Endothelial cell of umbilical vein (primary cell): ENCODE measurements at regions not wholly inside any gene's neighbourhood (a gene's known extent, or its start where the extent isn't known, plus 50 kb on each side); places are given as distances from the start of the nearest gene placed in this dataset.

Experiments used
- BruUV-seq: library from RNA; stranded (reverse); fragments of 400-500 nt; replicated peaks from 2 replicates; lab custom pipeline; 2021; lab: Mats Ljungman, UMichigan
- CTCF ChIA-PET: fragments of 300-600, 350-600 bp; sonication (Branson Sonifier 250); formaldehyde crosslinking; loops from one replicate; lab custom pipeline; 2021; ENCODE audit warnings: antibody characterized with exemption, inconsistent platforms; lab: Charles Lee
- POLR2A ChIA-PET: fragments of 300-600, 350-600 bp; sonication (Branson Sonifier 250); formaldehyde crosslinking; loops from one replicate; lab custom pipeline; 2021; ENCODE audit warnings: antibody characterized with exemption, inconsistent platforms; lab: Charles Lee
- DNase-seq: peaks from one replicate; pipeline ENCODE4 v3.0.0-alpha.2; 2011; ENCODE audit warnings: low read depth, low spot score
- FAIRE-seq: peaks from 2 replicates; lab custom pipeline; 2011; peaks lifted over from hg19 to GRCh38; lab: Jason Lieb, UNC
- H2AFZ ChIP-seq: 2 replicates; pipeline ENCODE4 v1.6.0; 2012; ENCODE audit warnings: low read depth, low read length, control low read depth, inconsistent platforms
- H3K27ac ChIP-seq: 2 replicates; pipeline ENCODE4 v1.5.1; 2011; ENCODE audit warnings: low read depth, mild to moderate bottlenecking, control low read depth, low read length, moderate library complexity; ENCODE audit not compliant: insufficient read depth
- H3K27me3 ChIP-seq, 2 experiments: 2 replicates each; pipeline versions ENCODE4 v1.6.0 to v1.6.1; 2011; ENCODE audit warnings: low read length in 2 of 2, mixed read lengths in 1 of 2; ENCODE audit not compliant: control insufficient read depth in 2 of 2, insufficient read depth in 2 of 2
- H3K36me3 ChIP-seq, 2 experiments: 2 replicates in 1 of 2; 3 replicates in 1 of 2; pipeline ENCODE4 v1.5.1; 2011; ENCODE audit warnings: low read length in 2 of 2, mild to moderate bottlenecking in 1 of 2, moderate library complexity in 1 of 2; ENCODE audit not compliant: control insufficient read depth in 2 of 2, insufficient read depth in 2 of 2; ENCODE audit errors: extremely low read depth in 1 of 2
- H3K4me1 ChIP-seq: 3 replicates; pipeline ENCODE4 v1.5.1; 2011; ENCODE audit warnings: mild to moderate bottlenecking, low read length; ENCODE audit not compliant: control insufficient read depth, insufficient read depth; ENCODE audit errors: extremely low read depth
- H3K4me2 ChIP-seq: 2 replicates; pipeline ENCODE4 v1.6.1; 2011; ENCODE audit warnings: low read length, control low read depth, mixed read lengths; ENCODE audit not compliant: insufficient read depth
- H3K4me3 ChIP-seq, 3 experiments: fragments of 200-600 bp in 1 of 3; sonication (generic), shearing (Covaris generic) in 1 of 3; replicated peaks in 1 of 3; 2 replicates each; pipeline ENCODE4 v1.5.1; 2011 to 2016; ENCODE audit warnings: control low read depth in 3 of 3, low read length in 3 of 3, mild to moderate bottlenecking in 2 of 3, inconsistent platforms in 1 of 3, low read depth in 1 of 3, moderate library complexity in 1 of 3; ENCODE audit not compliant: insufficient read depth in 1 of 3
- H3K79me2 ChIP-seq: 2 replicates; pipeline ENCODE4 v1.6.0; 2012; ENCODE audit warnings: low read length, inconsistent platforms; ENCODE audit not compliant: control insufficient read depth, insufficient read depth
- H3K9ac ChIP-seq: replicated peaks from 2 replicates; pipeline ENCODE3; 2011; ENCODE audit warnings: low read length, control low read depth; ENCODE audit not compliant: insufficient read depth; ENCODE audit errors: extremely low read depth
- H3K9me1 ChIP-seq: replicated peaks from 3 replicates; pipeline ENCODE4 v1.6.0; 2011; ENCODE audit warnings: mild to moderate bottlenecking, low read length; ENCODE audit not compliant: control insufficient read depth, insufficient read depth; ENCODE audit errors: extremely low read depth
- H3K9me3 ChIP-seq: replicated peaks from 2 replicates; pipeline ENCODE4 v1.5.1; 2012; ENCODE audit warnings: low read length, inconsistent platforms; ENCODE audit not compliant: control insufficient read depth, insufficient read depth
- H4K20me1 ChIP-seq: replicated peaks from 2 replicates; pipeline ENCODE3; 2011; ENCODE audit warnings: mild to moderate bottlenecking, low read length; ENCODE audit not compliant: control insufficient read depth, insufficient read depth; ENCODE audit errors: extremely low read depth
- CTCF ChIP-seq, 2 donors: IDR thresholded peaks; 1 replicate in 1 of 2; 2 replicates in 1 of 2; pipeline ENCODE4 v1.5.1; 2011; ENCODE audit warnings: low read length in 2 of 2, mild to moderate bottlenecking in 2 of 2, moderate library complexity in 2 of 2, control low read depth in 1 of 2, inconsistent platforms in 1 of 2, low read depth in 1 of 2; ENCODE audit not compliant: insufficient read depth in 1 of 2; ENCODE audit errors: extremely low read depth in 1 of 2
- EZH2 ChIP-seq: IDR thresholded peaks from 2 replicates; pipeline ENCODE4 v1.6.1; 2012; ENCODE audit warnings: borderline replicate concordance, low read depth, mild to moderate bottlenecking, moderate library complexity, low read length, inconsistent platforms; ENCODE audit not compliant: severe bottlenecking
- FOS ChIP-seq: IDR thresholded peaks from 2 replicates; pipeline ENCODE4 v1.6.1; 2011; ENCODE audit warnings: mild to moderate bottlenecking, low read length, moderate library complexity, borderline replicate concordance; ENCODE audit not compliant: insufficient read depth
- GATA2 ChIP-seq: IDR thresholded peaks from 2 replicates; pipeline ENCODE4 v1.7.0; 2011; ENCODE audit warnings: low read depth, mild to moderate bottlenecking, moderate library complexity, mixed read lengths, low read length; ENCODE audit not compliant: insufficient read length, insufficient read depth
- JUN ChIP-seq: IDR thresholded peaks from 2 replicates; pipeline ENCODE4 v1.6.1; 2011; ENCODE audit warnings: borderline replicate concordance, low read depth; ENCODE audit not compliant: insufficient read length, insufficient read depth
- MAX ChIP-seq: IDR thresholded peaks from 2 replicates; pipeline ENCODE4 v1.6.1; 2011; ENCODE audit not compliant: insufficient read depth, insufficient read length
- MYC ChIP-seq: IDR thresholded peaks from one replicate; pipeline ENCODE4 v1.6.1; 2011; ENCODE audit warnings: mild to moderate bottlenecking, low read depth, low read length
- POLR2A ChIP-seq: IDR thresholded peaks from 2 replicates; pipeline ENCODE4 v1.6.1; 2012; ENCODE audit warnings: low read depth, mild to moderate bottlenecking, control low read depth, low read length
- POLR2AphosphoS5 ChIP-seq: IDR thresholded peaks from 2 replicates; pipeline ENCODE4 v1.6.1; 2012; ENCODE audit warnings: low read depth, mild to moderate bottlenecking, control low read depth, low read length, moderate library complexity; ENCODE audit not compliant: insufficient read depth
- dilution Hi-C: fragments of 300-500 bp; cut with MboI; formaldehyde crosslinking; loops from one replicate; pipeline ENCODE4 v1.15.0; 2019; ENCODE audit warnings: low sequenced_read_pairs; ENCODE audit not compliant: extremely low pct_ligation_motif_present
- intact Hi-C: fragments of 100-400 bp; cut with micrococcal nuclease; formaldehyde crosslinking; loops from one replicate; pipeline ENCODE4 v1.10.0; 2022

GRCh38 chr10:89846281-89846630, 144.9 kb downstream of the KIF20B start:
- BruUV-seq, result no TSS peak
- Histone ChIP-seq H3K27me3 (peaks cover 0 to 3% of the 10 kb centered on the region in 2 experiments), H3K27ac (no peak overlapping the region), H3K9me3 (no peaks in the 10 kb centered on the region), H3K4me1 (no peaks in the 10 kb centered on the region), H3K36me3 (no peaks in the 10 kb centered on the region), H3K9me1 (no peaks in the 10 kb centered on the region), H3K4me2 (no peak overlapping the region), H3K79me2 (no peaks in the 10 kb centered on the region), H3K9ac (no peak overlapping the region), H4K20me1 (no peaks in the 10 kb centered on the region), H2AFZ (no peak overlapping the region), H3K4me3 (no peak overlapping the region)
- DNase-seq (no peak), FAIRE-seq (no peak)
- dilution Hi-C loops (no loop called here), intact Hi-C loops (no loop called here)
- TF ChIP-seq MAX (no peak), POLR2AphosphoS5 (no peak), POLR2A (no peak), JUN (no peak)
- CTCF ChIA-PET, result no interaction called here
- POLR2A ChIA-PET, result no interaction called here

- intact Hi-C loops (no loop called here), dilution Hi-C loops (no loop called here)
- FAIRE-seq (no peak), DNase-seq (no peak)
- no TSS peak for BruUV-seq
- Histone ChIP-seq H3K9ac (no peak overlapping the region), H4K20me1 (no peaks in the 10 kb centered on the region), H3K27me3 (peaks cover 0 to 3% of the 10 kb centered on the region in 2 experiments), H3K4me2 (no peak overlapping the region), H3K36me3 (no peaks in the 10 kb centered on the region), H3K27ac (no peak overlapping the region), H3K79me2 (no peaks in the 10 kb centered on the region), H3K9me1 (no peaks in the 10 kb centered on the region), H3K4me1 (no peaks in the 10 kb centered on the region), H3K9me3 (no peaks in the 10 kb centered on the region), H3K4me3 (no peak overlapping the region), H2AFZ (no peak overlapping the region)
- TF ChIP-seq CTCF (IDR thresholded peaks at IDR 0.05; ENCODE audit: extremely low read depth in 1 of 2, insufficient read depth in 1 of 2, low read depth in 1 of 2, low read length in 2 of 2) (no peak), GATA2 (no peak), POLR2A (no peak), JUN (no peak), FOS (no peak), MAX (no peak), EZH2 (no peak), POLR2AphosphoS5 (no peak), MYC (no peak)
- CTCF ChIA-PET, result no interaction called here
- POLR2A ChIA-PET, result no interaction called here
Observed at GRCh38 chr10:89846786-89847185, 145.4 kb downstream of the KIF20B start.
